Endothelial cell of hepatic sinusoid (primary cell): ENCODE measurements at regions not wholly inside any gene's neighbourhood (a gene's known extent, or its start where the extent isn't known, plus 50 kb on each side); places are given as distances from the start of the nearest gene placed in this dataset.

ENCODE experiments used
- in situ Hi-C: cut with HindIII; loops from 2 replicates; pipeline ENCODE4 v1.10.0; 2017; ENCODE audit warnings: low sequenced_read_pairs

DNA sequence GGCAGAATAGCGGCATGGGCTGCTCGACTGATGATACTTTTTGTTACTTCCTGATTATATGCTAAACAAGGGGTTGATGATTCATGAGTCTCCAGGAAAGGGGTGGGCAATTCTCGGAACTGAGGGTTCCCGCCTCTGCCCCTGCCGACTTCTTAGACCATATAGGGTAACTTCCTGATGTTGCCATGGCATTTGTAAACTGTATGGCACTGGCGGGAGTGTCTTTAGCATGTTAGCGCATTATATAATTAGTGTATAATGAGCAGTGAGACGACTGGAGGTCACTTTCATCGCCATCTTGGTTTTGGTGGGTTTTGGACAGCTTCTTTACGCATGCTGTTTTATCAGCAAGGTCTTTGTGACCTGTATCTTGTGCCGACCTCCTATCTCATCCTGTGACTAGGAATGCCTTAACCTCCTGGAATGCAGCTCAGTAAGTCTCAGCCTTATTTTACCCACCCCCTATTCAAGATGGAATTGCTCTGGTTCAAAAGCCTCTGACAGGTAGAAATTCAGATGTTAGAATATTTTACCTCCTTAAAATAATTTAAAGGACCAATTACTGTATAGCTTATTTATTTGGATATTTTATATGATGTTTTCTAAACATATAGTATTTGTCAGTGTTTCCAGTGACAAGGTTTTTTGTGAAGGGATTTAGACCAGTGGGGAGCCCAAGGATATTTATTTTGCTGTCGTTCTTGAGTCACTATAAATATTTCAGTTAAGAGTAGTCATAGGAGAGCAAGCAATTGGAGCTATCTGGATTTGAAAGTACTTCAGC lies 90.1 kb upstream of the PIK3CG start:
- in situ Hi-C loops: loop anchor here (25.0 kb wide), 1 partner anchor 387 kb away; the partner anchor contains the start of gene HBP1

DNA sequence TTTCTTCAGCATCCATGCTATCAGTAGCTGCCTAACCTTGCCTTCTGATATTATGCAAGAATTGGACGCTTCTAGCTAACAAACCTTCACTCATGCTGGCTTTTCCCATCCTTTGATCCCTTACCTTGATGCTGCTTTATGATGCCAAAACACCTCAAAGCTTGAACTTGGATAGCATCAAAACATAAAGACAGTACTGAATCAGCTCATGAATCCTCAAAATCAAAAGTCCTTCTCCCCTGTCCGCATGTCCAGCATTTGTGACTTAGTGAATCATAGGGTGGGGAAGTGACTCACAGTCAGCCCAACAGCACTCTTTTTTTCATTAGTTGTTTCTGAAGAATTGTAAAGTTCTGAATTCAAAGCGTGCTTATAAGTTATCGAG lies 89.5 kb upstream of the PIK3CG start:
- in situ Hi-C loops: loop anchor here (25.0 kb wide), 1 partner anchor 387 kb away; the partner anchor contains the start of gene HBP1

DNA sequence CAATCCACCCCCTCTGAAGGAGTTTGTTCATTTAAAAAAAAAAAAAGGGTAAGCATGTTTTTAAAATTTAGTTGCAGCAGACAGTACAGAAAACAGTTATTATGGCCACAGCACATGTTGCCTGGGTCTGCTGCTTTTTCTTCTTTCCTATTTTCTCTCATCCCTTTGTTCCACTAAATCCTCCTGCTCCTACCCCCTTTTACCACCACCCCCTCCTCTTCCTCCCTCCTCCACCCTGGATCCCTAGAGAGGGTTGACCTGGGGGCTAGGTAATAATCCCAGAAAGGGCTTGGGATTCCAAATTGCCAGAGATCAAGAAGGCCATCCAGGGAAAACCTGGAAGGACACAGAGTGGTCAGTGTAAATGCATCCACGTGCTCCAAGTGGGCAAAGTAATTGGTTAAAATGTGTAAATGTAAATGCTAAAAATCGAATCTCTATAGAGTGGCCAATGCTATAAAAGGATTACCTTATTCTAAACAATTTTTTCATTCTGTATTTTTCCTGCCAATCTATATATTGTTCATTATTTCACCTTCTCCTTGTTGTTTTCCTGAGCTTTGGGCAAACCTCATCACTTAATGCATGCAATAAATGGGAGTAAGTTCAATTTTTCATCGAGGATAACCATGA lies 89.0 kb upstream of the PIK3CG start:
- in situ Hi-C loops: loop anchor here (25.0 kb wide), 1 partner anchor 386 kb away; the partner anchor contains the start of gene HBP1

DNA sequence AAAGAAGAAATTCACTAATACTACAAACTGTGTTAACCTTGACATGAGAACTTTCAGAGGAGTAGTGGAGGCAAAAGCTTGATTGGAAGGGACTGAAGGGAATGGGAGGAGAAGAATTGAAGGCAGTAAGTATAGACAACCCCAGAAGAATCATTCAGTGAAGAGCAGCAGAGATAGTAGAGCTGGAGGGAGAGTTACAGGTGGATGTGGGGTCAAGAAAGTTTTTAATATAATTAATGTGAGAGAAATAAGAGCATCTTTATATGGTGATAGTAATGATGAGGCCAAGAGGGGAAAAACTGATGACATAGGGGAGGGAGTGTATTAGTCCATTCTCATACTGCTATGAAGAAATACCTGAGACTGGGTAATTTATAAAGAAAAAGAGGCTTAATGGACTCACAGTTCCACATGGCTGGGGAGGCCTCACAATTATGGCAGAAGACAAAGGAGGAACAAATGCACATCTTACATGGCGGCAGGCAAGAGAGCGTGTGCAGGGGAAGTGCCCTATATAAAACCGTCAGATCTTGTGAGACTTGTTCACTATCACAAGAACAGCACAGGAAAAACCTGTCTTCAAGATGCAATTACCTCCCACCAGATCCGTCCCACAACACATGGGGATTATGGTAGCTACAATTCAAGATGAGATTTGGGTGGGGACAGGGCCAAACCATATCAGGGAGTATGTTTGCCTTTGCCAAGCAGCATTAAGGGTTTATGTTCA lies 88.3 kb upstream of the PIK3CG start:
- in situ Hi-C loops: loop anchor here (25.0 kb wide), 1 partner anchor 386 kb away; the partner anchor contains the start of gene HBP1

DNA sequence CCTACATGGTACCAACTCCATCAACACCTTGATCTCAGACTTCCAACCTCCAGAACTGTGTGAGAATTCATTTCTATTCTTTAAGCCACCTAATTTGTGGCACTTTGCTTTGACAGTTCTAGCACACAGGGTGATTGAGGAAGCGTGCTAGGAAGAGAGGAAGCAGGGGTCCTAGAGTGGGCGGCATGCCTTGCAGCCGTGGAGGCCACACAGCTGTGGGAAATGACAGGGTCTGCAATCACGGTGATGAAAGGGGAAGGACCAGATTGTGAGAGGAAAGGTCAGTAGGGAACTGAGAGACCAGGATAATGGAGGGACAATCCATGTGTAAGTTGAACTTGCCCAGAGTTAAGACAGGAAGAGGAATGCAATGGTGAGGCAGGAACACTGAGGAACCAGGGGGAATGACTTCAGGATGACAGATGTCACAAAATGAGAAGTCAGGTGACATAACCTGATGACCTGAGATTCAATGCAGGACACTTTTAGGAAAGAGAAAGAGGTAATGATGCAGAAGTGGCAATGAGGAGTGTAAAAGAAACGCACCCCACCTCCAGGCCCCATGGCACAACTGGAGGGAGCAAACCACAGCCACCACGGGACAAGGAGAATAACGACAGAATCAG lies 87.3 kb upstream of the PIK3CG start:
- in situ Hi-C loops: loop anchor here (25.0 kb wide), 1 partner anchor 385 kb away; the partner anchor contains the start of gene HBP1

DNA sequence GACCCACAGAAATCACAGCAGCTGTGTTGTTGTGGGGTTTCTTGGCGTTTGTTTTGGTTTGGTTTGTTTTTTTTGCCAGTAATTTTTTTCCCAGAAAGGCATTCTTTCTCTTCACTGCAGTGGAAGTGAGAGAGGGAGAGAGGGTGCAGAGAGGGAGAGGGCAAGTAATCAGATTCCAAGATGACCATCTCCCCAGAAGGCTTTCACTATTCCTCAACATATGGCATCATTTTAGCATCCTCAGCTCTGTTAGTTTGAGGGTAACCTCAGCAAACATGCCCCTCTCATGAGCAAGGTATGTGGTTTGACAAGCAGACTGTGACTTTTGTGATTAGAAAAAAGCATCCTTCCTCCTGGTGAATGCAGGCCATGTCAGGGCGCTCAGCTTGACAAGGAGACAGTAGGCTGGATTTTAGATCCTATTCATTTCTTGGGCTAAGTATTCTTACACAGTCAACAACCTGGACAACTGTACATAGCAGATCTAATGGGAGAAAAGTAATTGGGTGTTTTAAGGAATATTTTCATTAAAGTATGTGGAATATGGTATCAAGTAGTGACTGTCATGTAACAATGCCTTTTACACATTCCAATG lies 86.3 kb upstream of the PIK3CG start:
- in situ Hi-C loops: loop anchor here (25.0 kb wide), 1 partner anchor 384 kb away; the partner anchor contains the start of gene HBP1

DNA sequence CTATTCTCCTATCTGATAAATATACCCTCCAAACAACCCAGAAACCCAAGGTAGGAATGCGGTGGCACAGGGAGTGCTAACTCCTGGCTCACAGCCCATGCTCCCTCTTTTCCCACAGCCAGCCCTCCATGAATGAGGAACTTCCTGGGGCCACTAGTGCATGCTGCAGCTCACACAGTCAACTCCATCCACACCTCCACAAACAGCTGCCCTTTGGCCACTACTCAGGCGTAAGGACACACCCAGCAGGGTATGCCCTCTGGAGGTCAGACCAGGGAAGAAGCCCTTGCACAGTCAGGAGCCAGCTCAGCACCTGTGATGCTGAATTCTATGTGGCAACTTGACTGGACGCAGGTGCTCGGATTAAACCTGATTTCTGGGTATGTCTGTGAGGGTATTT lies 85.2 kb upstream of the PIK3CG start:
- in situ Hi-C loops: loop anchor here (25.0 kb wide), 1 partner anchor 382 kb away; the partner anchor contains the start of gene HBP1

DNA sequence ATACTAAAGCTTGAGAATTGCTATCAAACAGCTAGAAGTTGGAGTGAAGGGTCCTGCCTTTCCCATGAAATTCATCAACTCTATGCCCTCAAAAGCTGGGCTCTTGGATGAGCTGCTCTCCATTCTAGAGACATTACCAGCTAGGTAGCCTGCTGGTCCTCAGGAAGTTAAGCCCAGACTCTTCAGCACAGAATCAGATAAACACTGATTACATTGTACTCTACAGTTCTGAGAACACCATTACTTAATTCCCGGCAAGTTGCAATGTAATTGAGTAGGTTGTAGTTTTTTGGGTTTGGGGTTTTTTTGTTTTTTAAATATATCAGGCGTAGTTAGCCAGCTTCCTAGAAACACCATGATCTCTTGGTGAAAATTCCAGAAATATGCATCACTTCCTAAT lies 84.1 kb upstream of the PIK3CG start:
- in situ Hi-C loops: loop anchor here (25.0 kb wide), 1 partner anchor 381 kb away; the partner anchor contains the start of gene HBP1

DNA sequence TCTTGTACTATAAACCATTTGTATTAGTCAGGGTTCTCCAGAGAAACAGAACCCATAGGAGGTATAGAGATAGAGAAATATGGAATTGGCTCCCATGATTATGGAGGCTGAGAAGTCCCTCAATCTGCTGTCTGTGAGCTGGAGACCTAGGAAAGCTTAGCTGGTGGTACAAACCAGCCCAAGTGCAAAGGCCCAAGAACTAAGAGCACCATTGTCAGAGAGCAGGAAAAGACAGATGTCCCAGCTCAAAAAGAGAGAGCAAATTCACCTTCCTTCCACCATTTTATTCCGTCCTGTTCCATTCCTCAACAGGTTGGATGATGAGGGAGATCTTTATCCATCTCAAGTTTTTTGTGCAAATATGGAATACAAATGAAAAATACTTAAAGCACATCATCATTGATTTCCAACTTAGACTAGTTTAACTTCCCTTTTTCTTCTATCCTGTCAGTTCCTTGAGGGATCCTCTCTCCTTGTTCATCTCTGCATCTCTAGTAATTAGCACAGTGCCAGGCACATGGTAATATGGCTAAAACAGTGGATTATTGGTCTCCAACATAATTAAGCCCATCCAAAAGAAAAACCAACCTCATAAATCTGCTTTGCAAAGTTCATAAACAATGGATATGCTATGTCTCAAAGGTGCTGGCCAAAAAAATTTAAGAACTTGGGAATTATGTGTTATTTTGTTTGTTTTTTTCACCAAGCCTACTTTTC lies 83.1 kb upstream of the PIK3CG start:
- in situ Hi-C loops: loop anchor here (25.0 kb wide), 1 partner anchor 380 kb away; the partner anchor contains the start of gene HBP1

DNA sequence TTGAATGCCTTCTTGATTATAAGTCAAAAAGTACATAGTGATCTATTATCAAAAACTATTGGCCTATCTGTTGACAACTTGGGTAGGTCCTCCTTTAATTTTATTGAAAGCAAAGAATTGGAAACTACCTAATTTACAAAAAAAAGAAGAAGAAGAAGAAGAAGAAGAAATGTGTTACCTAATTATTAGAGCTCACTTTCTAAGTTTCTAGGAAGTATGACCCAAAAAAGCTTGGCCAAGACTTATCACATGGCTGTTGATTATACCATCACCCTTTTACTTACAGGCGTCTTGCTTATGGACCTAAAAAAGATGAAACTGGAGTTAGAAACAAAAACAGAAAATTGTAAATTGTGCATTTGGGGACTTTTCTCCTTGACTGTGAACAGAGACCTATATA lies 81.8 kb upstream of the PIK3CG start:
- in situ Hi-C loops: loop anchor here (25.0 kb wide), 1 partner anchor 379 kb away; the partner anchor contains the start of gene HBP1

DNA sequence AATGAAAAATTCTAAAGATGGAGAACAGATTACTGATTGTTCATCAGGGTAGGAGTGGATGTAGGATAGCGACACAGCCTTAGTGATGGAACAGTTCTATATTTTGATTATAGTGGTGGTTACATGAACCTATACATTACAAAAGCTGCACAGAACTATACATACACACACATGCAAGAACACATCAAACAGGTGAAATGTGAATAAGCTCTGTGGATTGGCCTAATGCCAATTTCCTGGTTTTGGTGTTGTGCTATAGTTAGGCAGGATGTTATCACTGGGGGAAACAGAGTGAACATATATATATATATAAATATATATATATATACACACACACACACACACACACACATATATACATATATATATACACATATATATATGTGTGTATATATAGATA lies 76.4 kb upstream of the PIK3CG start:
- in situ Hi-C loops: loop anchor here (25.0 kb wide), 1 partner anchor 374 kb away; the partner anchor contains the start of gene HBP1

DNA sequence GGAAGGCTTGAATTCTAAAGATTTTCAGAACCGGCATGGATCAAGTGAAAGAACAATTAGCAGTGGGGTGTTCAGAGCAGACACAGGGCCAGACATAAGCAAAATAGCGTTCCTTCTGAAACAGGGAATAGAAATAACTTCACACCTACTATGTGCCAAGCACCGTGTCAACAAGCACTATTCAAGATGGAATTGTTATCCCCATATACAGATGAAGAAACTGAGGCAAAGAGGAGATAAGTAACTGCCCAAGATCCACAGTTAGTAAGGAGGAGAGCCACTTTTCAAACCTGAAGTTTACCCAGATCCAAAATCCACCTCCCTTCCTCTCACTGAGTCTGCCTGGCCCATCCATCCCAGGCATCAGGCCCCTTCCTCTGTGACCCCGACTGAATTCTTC lies 73.6 kb upstream of the PIK3CG start:
- in situ Hi-C loops: loop anchor here (25.0 kb wide), 1 partner anchor 371 kb away; the partner anchor contains the start of gene HBP1

DNA sequence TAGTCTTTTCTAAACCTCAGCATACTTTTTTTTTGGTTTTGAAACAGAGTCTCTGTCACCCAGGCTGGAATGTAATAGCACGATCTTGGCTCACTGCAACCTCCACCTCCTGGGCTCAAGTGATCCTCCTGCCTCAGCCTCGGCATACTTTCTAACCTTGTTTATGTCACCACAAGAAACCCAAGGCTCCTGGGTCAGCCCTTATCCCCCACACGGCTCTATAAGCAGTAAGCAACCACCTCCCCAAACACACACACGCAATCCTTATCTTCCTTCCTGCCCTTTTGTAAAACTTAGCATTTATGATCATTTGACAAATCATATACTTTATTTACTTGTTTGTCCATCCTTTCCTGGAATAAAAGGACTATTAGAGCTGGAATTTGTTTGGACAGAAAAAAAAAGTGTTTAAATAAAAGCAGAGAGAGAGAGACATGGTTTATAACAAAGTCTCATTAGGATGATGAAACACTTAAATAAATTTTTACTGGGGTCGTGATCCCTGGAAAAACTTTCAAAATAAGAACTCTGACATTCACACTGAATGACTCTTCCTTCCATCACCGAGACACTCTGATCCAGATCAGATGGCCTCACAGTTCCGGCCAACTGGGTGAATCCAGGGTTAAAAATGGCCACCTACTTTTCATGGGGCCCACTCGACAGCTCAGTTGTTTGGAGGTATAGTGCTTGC lies 72.7 kb upstream of the PIK3CG start:
- in situ Hi-C loops: loop anchor here (25.0 kb wide), 1 partner anchor 370 kb away; the partner anchor contains the start of gene HBP1

DNA sequence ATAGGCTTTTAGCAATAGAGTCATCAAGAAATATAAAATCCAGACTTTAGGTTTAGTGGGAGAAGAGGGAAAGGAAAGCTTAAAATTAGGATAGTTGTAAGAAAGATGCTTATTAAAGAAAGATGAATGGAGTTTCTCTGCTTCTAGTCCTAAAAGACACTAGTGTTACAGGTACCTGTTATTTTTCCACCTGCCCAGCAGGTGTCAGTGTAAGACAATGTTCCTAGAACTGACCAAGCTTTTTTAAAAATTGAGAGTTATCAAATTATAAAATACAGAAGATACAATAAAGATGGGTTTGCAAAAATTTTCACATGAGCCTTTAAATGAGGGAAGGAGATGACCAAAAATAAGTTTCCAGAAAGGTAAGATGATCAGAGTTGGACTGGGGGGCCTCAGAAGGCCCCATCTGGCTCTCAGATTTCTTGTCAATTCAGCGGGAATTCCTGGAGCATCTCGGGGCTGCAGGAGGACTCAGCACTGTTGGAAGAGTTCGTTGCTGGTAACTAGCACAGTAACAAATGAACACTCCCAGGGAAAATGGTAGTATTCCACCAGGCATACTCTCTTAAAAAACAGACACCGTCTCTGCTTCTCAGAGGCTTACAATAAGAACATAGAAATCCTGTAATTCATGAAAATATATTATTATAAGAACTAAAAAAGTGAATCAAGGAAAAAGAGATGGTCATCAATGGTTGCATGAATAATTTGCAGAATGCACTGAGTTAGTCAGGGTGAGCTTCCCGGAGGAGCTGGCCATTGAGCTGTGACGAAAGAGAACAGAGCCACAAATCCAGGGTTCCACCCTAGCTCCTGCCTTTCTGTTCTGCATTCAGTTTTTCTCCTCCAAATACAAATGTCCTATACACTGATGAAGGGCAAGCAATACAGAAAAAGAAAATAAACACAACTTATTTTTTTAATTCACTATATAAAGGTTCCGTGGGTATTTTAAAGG lies 71.8 kb upstream of the PIK3CG start:
- in situ Hi-C loops: loop anchor here (25.0 kb wide), 1 partner anchor 369 kb away; the partner anchor contains the start of gene HBP1

DNA sequence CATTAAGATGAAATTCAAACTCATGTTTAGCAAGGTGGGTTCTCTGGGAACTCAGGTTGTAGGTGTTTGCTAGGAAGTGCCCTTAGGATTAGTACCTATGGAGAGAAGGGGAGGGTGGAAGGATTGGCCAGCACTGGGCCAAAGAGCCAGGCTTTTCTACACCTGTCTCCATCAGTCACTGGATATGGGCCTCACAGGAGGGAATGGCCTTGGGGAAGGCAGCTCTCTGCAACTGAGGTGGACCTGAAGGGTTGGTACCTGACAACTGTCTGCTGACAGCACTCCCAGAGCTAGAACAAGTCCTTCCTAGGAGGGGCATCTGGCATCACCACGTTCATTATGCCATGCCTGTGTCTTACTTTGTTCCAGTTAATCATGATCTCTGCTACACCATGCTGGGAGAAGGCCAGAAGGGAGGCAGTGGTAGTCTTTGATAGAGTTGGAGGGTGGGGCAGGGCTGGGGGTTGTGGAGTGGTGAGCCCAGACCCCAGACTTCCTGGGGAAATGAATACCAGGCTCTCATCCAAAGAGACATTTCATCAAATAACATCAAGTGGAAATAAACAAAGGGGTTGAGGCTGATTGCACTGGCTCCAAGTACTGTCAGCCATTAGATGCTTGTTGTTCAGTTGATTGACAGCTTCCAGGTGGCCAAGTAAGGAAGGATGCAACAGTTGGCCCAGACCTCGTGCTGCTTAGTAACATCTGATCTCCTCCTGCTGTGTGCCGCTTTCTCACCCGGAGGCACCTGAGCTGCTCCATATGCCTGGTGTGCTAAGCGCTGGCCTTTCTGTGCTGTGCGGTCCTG lies 70.6 kb upstream of the PIK3CG start:
- in situ Hi-C loops: loop anchor here (25.0 kb wide), 1 partner anchor 368 kb away; the partner anchor contains the start of gene HBP1

DNA sequence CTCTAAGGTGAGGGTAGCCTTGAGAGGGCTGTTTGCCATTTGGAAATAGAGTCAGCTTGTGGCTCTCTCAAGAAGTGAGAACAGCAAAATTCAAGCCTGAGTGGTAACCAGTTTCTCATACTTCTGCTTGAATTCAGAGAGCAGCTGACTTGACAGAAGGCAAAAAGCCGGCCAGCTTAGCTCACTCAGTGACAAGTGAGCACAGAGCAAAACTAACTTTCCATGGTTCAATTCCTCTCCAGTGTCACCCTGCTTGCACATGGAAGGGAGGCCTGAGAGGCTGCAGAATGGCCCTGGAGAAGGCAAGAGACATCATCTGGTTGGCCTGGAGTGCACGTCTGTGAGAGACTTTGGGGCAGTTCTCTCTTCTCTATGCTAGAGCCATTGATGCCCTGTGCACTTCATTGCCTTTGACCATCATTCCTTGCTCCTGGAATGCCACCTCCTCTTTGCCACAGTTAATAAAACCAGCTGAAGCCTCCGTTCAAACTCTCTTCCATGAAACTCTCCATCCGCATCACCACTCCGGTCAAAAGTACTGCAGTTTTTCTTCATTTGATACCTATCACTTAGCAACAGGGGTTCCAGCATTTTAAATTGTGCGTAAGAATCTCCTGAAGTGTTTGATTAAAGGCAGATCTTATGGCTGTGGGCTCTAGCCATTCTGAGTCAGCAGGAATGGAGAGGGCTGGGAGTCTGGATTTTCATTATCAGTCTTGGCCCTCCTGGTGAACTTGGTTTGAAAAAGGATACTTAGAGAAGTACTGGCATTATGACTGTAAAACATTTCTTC lies 69.8 kb upstream of the PIK3CG start:
- in situ Hi-C loops: loop anchor here (25.0 kb wide), 1 partner anchor 367 kb away; the partner anchor contains the start of gene HBP1
